Ureter (tissue), 1 donor: ENCODE measurements at regions not wholly inside any gene's neighbourhood (a gene's known extent, or its start where the extent isn't known, plus 50 kb on each side); places are given as distances from the start of the nearest gene placed in this dataset.

ENCODE experiments used
- DNase-seq: peaks from one replicate; pipeline ENCODE4 v3.0.0-alpha.2; 2020; ENCODE audit warnings: low spot score
- donor health status: DM: yes; HTN: yes; CAD: no.

- no peak for DNase-seq
Observed at GRCh38 chr16:64410306-64410705, 711.6 kb downstream of the CDH11 start.

- DNase-seq, result no peak
Observed at GRCh38 chr16:64409783-64410210, 712.1 kb downstream of the CDH11 start.

GRCh38 chr16:64408699-64409098, 713.2 kb downstream of the CDH11 start:
- DNase-seq, result no peak

- no peak for DNase-seq
Observed at GRCh38 chr16:64406770-64407181, 715.1 kb downstream of the CDH11 start.

GRCh38 chr16:64403352-64403751, 718.5 kb downstream of the CDH11 start:
- DNase-seq, result no peak

- no peak for DNase-seq
Observed at GRCh38 chr16:64398793-64399192, 723.1 kb downstream of the CDH11 start.

GRCh38 chr16:64397945-64398508, 723.8 kb downstream of the CDH11 start:
- DNase-seq, result no peak

GRCh38 chr16:64397042-64397441, 724.8 kb downstream of the CDH11 start:
- DNase-seq, result no peak

- DNase-seq, result no peak
Observed at GRCh38 chr16:64394061-64394460, 727.8 kb downstream of the CDH11 start.

GRCh38 chr16:64392456-64392855, 729.4 kb downstream of the CDH11 start:
- no peak for DNase-seq

GRCh38 chr16:64391063-64391600, 730.7 kb downstream of the CDH11 start:
- no peak for DNase-seq

GRCh38 chr16:64390102-64390501, 731.8 kb downstream of the CDH11 start:
- DNase-seq, result no peak

GRCh38 chr16:64384636-64385035, 737.2 kb downstream of the CDH11 start:
- no peak for DNase-seq

GRCh38 chr16:64381979-64382378, 739.9 kb downstream of the CDH11 start:
- DNase-seq, result no peak

GRCh38 chr16:64380751-64381150, 741.1 kb downstream of the CDH11 start:
- DNase-seq, result no peak

- no peak for DNase-seq
Observed at GRCh38 chr16:64375391-64375980, 746.4 kb downstream of the CDH11 start.

- no peak for DNase-seq
Observed at GRCh38 chr16:64370112-64370511, 751.8 kb downstream of the CDH11 start.

- no peak for DNase-seq
Observed at GRCh38 chr16:64365448-64365931, 756.4 kb downstream of the CDH11 start.

- DNase-seq, result no peak
Observed at GRCh38 chr16:64364894-64365293, 757.0 kb downstream of the CDH11 start.

GRCh38 chr16:64364416-64364815, 757.4 kb downstream of the CDH11 start:
- DNase-seq, result no peak

- DNase-seq, result no peak
Observed at GRCh38 chr16:64364016-64364415, 757.8 kb downstream of the CDH11 start.

GRCh38 chr16:64363039-64363438, 758.8 kb downstream of the CDH11 start:
- DNase-seq, result no peak

- no peak for DNase-seq
Observed at GRCh38 chr16:64362193-64362592, 759.7 kb downstream of the CDH11 start.

- no peak for DNase-seq
Observed at GRCh38 chr16:64361753-64362152, 760.1 kb downstream of the CDH11 start.
